Left lung (tissue), 4 donors: ENCODE measurements at regions not wholly inside any gene's neighbourhood (a gene's known extent, or its start where the extent isn't known, plus 50 kb on each side); places are given as distances from the start of the nearest gene placed in this dataset.

ENCODE experiments used
- ATAC-seq: fragments of 200-7000 bp; cut with Tn5 transposase; one replicate; pipeline ENCODE4 v1.9.1; 2020; ENCODE audit warnings: moderate library complexity
- DNase-seq, 4 donors: peaks; one replicate each; pipeline ENCODE4 v3.0.0-alpha.2; 2013 to 2020
- H3K27ac ChIP-seq, 2 donors: fragments of 200-600 bp; sonication (generic) in 1 of 2; one replicate each; pipeline versions ENCODE4 v1.5.0 to v1.8.0; 2020 to 2021
- H3K27me3 ChIP-seq, 2 donors: fragments of 200-600 bp; sonication (generic) in 1 of 2; one replicate each; pipeline versions ENCODE4 v1.5.0 to v1.8.0; 2020 to 2021
- H3K36me3 ChIP-seq, 2 donors: fragments of 200-600 bp; sonication (generic) in 1 of 2; one replicate each; pipeline versions ENCODE4 v1.5.0 to v1.8.0; 2020 to 2021
- H3K4me1 ChIP-seq, 2 donors: fragments of 200-600 bp; one replicate each; pipeline ENCODE4 v1.8.0; 2021
- H3K4me3 ChIP-seq, 2 donors: fragments of 200-600 bp; sonication (generic) in 1 of 2; one replicate each; pipeline versions ENCODE4 v1.5.0 to v1.8.0; 2020 to 2021; ENCODE audit warnings: mild to moderate bottlenecking in 1 of 2
- H3K9me3 ChIP-seq, 2 donors: fragments of 200-600 bp; sonication (generic) in 1 of 2; one replicate each; pipeline versions ENCODE4 v1.5.0 to v1.8.0; 2020 to 2021
- intact Hi-C, 2 donors: fragments of 100-400 bp; cut with DNase I; formaldehyde crosslinking; loops; one replicate each; pipeline versions ENCODE4 v1.11.2 to v1.14.2; 2022
- TF ChIP-seq, protein P1 (sequence below), 2 donors: fragments of 200-600 bp; sonication (generic) in 1 of 2; IDR thresholded peaks; one replicate each; pipeline versions ENCODE4 v1.5.0 to v1.8.0; 2021; ENCODE audit warnings: antibody characterized with exemption in 2 of 2
- donor health status: DM: no; HTN: yes; CAD: no.
- donor health status: DM: no; HTN: no; CAD: no.

DNA sequence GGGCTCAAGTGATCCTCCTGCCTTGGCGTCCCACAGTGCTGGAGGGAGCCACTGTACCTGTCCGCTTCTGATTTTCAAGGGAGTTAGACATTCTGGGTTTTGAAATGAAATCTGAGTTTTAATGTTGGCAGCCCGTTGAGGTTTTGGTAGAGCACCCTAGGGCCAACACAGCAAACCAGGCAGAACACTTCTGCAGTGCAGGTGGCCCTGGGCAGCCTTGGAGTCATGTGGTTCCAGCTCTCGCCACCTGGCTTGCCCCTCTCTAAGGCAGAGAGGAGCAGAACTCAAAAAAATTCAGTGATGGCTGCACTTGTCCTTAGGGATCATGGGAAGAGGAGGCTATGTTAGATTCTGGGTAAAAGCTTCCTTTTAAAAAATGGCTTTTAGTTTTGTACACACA lies 74.9 kb downstream of the CLDN34 start:
- Histone ChIP-seq H3K36me3 (no peaks in the 10 kb centered on the region), H3K4me1 (no peaks in the 10 kb centered on the region), H3K9me3 (no peaks in the 10 kb centered on the region), H3K4me3 (no peak overlapping the region), H3K27me3 (no peaks in the 10 kb centered on the region), H3K27ac (no peak overlapping the region)
- intact Hi-C loops: no loop called here
- TF ChIP-seq, protein P1, sequence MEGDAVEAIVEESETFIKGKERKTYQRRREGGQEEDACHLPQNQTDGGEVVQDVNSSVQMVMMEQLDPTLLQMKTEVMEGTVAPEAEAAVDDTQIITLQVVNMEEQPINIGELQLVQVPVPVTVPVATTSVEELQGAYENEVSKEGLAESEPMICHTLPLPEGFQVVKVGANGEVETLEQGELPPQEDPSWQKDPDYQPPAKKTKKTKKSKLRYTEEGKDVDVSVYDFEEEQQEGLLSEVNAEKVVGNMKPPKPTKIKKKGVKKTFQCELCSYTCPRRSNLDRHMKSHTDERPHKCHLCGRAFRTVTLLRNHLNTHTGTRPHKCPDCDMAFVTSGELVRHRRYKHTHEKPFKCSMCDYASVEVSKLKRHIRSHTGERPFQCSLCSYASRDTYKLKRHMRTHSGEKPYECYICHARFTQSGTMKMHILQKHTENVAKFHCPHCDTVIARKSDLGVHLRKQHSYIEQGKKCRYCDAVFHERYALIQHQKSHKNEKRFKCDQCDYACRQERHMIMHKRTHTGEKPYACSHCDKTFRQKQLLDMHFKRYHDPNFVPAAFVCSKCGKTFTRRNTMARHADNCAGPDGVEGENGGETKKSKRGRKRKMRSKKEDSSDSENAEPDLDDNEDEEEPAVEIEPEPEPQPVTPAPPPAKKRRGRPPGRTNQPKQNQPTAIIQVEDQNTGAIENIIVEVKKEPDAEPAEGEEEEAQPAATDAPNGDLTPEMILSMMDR (IDR thresholded peaks at IDR 0.05): no peak
- DNase-seq: no peak
- no peak for ATAC-seq

DNA sequence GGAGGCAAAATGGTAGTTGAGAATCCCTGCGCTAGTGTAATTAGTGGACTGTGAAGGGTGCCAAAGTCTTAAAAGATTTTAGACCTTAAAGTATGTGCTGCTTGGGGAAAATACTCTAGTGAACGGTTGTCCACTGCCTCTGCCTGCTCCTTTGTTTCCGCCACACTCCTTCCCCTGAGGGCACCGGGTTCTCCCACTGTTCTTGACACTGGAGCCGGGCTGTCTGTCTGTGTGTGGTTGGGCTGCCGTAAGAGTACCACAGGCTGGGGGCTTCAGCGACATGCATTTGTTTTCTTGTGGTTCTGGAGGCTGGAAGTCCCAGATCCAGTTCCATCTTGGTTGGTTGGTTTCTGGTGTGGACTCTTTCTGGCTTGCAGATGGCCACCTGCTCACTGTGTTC lies 76.2 kb downstream of the CLDN34 start:
- Histone ChIP-seq H3K4me1 (no peaks in the 10 kb centered on the region), H3K27ac (no peak overlapping the region)
- DNase-seq: no peak

DNA sequence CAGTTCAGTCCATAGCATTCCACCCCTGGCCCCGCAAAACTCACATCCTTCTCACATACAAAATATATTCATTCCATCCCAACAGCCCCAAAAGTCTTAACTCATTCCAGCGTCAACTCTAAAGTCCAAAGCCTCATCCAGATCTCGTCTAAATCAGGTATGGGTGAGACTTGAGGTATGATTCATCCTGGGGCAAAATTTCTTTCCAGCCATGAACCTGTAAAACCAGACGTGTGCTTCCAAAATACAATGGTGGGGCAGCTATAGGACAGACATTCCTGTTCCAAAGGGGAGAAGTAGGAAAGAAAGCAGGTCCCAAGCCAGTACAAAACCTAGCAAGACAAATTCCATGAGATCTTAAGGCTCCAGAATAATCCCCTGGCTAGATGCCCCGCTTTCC lies 76.9 kb downstream of the CLDN34 start:
- ATAC-seq: no peak
- TF ChIP-seq, protein P1 (IDR thresholded peaks at IDR 0.05): no peak
- intact Hi-C loops: no loop called here
- Histone ChIP-seq H3K36me3 (no peaks in the 10 kb centered on the region), H3K27me3 (no peaks in the 10 kb centered on the region), H3K27ac (no peak overlapping the region), H3K9me3 (no peaks in the 10 kb centered on the region), H3K4me3 (no peak overlapping the region), H3K4me1 (no peaks in the 10 kb centered on the region)
- DNase-seq: no peak

More for the DNA sequence above, 76.2 kb downstream of the CLDN34 start:
- TF ChIP-seq, protein P1 (IDR thresholded peaks at IDR 0.05): no peak
- H3K27me3 ChIP-seq: no peaks in the 10 kb centered on the region
- H3K9me3 ChIP-seq: no peaks in the 10 kb centered on the region
- ATAC-seq: no peak
- H3K4me3 ChIP-seq: no peak overlapping the region
- intact Hi-C loops: no loop called here
- H3K36me3 ChIP-seq: no peaks in the 10 kb centered on the region

DNA sequence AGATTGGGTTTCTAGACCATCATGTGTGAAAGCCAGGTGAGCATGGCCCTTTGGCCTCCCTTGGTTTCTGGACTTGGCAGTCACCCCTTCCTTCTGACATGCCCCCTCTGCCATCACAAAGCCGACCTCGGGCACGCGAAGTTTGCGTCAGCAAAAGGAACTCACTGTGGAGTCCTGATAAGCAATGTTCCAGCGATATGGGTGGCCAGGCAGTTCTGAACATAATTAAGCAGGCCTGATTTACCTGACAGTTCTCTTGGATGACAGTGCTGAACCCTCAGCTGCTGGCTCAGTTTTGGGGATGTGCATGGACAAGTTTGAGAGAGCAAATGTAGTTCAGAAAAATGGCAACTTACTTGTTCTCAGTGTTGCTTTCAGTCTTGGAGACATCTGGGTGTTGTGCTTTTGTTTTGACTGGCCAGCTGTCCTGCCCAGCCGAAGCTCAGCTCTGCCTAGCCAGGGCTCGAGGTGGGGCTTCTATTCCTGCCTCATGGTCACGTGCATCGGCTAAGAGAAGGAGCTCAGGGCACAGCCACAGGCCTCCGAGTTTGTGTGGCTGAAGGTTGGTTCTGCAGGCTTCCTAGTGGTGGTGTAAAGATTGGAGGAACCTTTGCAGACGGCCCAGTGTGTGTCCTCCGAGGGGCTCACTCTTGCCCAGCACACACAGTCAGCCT lies 78.3 kb downstream of the CLDN34 start:
- intact Hi-C loops: no loop called here
- H3K27ac ChIP-seq: no peak overlapping the region
- ATAC-seq (no peak), DNase-seq (no peak)
- H3K36me3 ChIP-seq: no peaks in the 10 kb centered on the region
- no peak overlapping the region for H3K4me3 ChIP-seq
- no peaks in the 10 kb centered on the region for H3K4me1 ChIP-seq
- TF ChIP-seq, protein P1 (IDR thresholded peaks at IDR 0.05): no peak
- H3K9me3 ChIP-seq: no peaks in the 10 kb centered on the region
- no peaks in the 10 kb centered on the region for H3K27me3 ChIP-seq

DNA sequence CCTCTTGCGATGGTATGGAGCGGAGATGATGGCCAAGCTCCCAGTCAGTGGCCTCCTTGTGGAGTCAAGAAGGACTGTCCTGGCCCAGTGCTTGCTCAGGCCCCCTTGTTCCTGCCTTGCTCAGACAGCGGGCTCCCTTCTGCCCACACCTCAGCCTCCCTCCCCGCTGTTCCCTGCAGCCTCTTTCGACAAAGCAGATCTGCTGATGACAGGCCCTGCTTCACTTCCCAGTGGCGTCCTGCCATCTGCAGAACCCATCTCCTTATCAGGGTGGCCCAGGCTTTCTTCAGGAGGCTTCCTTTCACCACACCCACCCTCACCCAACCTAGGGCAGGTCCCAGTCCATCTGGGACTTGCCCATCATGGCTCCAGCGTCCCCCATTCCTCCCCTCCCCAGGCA lies 80.0 kb downstream of the CLDN34 start:
- DNase-seq (no peak), ATAC-seq (no peak)
- Histone ChIP-seq H3K27ac (peak overlapping the region in 1 of 2 donors; percentile 55), H3K27me3 (no peaks in the 10 kb centered on the region), H3K4me3 (no peak overlapping the region), H3K36me3 (no peaks in the 10 kb centered on the region), H3K9me3 (no peaks in the 10 kb centered on the region), H3K4me1 (peaks cover 0 to 1% of the 10 kb centered on the region in 2 donors)
- intact Hi-C loops: no loop called here
- TF ChIP-seq, protein P1 (IDR thresholded peaks at IDR 0.05): no peak
